K562 (cell line): ENCODE measurements at regions not wholly inside any gene's neighbourhood (a gene's known extent, or its start where the extent isn't known, plus 50 kb on each side); places are given as distances from the start of the nearest gene placed in this dataset.
A peak's percentile ranks its signal among the peaks of the same experiment; 100 is the strongest.

ENCODE experiments used
- DMBX1 ChIP-seq: fragments of 250-450 bp; sonication (Bioruptor Pico); IDR thresholded peaks from 2 replicates; pipeline ENCODE4 v1.8.0; 2022; ENCODE audit warnings: inconsistent platforms, mild to moderate bottlenecking, moderate library complexity, borderline replicate concordance
- L3MBTL2 ChIP-seq: fragments of 450-650 bp; IDR thresholded peaks from 2 replicates; pipeline ENCODE4 v1.6.1; 2016; ENCODE audit warnings: mild to moderate bottlenecking, moderate library complexity
- NCOA4 ChIP-seq: fragments of 450-650 bp; IDR thresholded peaks from 2 replicates; pipeline ENCODE4 v1.6.1; 2018; ENCODE audit warnings: mild to moderate bottlenecking; ENCODE audit not compliant: partially characterized antibody
- NR2F6 ChIP-seq: fragments of 450-650 bp; formaldehyde crosslinking; IDR thresholded peaks from 2 replicates; pipeline ENCODE4 v1.4.0; 2020; ENCODE audit warnings: mild to moderate bottlenecking
- TBP ChIP-seq: optimal IDR thresholded peaks from 2 replicates; pipeline ENCODE3; 2011; ENCODE audit warnings: low read depth, low read length, improper control_type of control experiment
- ZNF224 ChIP-seq: sonication (generic); formaldehyde crosslinking; IDR thresholded peaks from 2 replicates; pipeline ENCODE4 v1.8.0; 2022; ENCODE audit warnings: mild to moderate bottlenecking, missing genetic modification reagents
- TF ChIP-seq, protein P1 (sequence below): IDR thresholded peaks from 3 replicates; pipeline ENCODE4 v1.6.1; 2011; ENCODE audit warnings: borderline replicate concordance, mild to moderate bottlenecking; ENCODE audit not compliant: insufficient read length, insufficient read depth
- TF ChIP-seq, protein P2 (sequence below): fragments of 200-800 bp; sonication (Bioruptor generic); IDR thresholded peaks from 2 replicates; pipeline ENCODE4 v1.6.1; 2016; ENCODE audit warnings: missing genetic modification characterization, missing compliant biosample characterization
- TF ChIP-seq, protein P3 (sequence below): fragments of 450-650 bp; conservative IDR thresholded peaks from 2 replicates; pipeline ENCODE4 v1.6.1; 2016; ENCODE audit warnings: missing genetic modification characterization, low read depth, mild to moderate bottlenecking, missing compliant biosample characterization, moderate library complexity
- TF ChIP-seq, protein P4 (sequence below): fragments of 450-650 bp; formaldehyde crosslinking; IDR thresholded peaks from 2 replicates; pipeline ENCODE4 v1.4.0; 2022; ENCODE audit warnings: missing genetic modification characterization

DNA sequence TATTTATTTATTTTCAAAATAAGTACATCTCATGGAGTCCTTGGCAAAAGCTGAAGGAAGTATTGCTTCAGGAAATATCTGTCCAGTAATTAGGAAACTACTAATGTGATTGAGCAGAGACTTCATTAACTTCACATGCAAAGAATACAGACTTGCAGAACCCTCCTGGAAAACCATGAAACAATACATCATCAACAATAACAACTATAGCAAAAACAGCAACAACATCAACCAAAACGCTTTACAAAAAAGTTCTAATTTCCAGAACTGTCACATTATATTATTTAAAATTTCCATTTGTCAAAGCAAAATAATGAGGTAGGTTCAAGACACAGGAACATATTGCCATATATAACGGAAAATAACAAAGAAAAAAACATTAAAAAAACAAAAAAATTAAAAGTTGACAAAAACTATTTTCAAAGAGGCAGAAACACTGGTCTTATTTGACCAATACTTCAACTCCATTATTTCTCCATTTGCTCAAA is 79.8 kb upstream of the TOP3B start (continued):
- TF ChIP-seq, protein P1, sequence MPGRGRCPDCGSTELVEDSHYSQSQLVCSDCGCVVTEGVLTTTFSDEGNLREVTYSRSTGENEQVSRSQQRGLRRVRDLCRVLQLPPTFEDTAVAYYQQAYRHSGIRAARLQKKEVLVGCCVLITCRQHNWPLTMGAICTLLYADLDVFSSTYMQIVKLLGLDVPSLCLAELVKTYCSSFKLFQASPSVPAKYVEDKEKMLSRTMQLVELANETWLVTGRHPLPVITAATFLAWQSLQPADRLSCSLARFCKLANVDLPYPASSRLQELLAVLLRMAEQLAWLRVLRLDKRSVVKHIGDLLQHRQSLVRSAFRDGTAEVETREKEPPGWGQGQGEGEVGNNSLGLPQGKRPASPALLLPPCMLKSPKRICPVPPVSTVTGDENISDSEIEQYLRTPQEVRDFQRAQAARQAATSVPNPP = no peak
- TF ChIP-seq NR2F6 = no peak
- TF ChIP-seq, protein P2, sequence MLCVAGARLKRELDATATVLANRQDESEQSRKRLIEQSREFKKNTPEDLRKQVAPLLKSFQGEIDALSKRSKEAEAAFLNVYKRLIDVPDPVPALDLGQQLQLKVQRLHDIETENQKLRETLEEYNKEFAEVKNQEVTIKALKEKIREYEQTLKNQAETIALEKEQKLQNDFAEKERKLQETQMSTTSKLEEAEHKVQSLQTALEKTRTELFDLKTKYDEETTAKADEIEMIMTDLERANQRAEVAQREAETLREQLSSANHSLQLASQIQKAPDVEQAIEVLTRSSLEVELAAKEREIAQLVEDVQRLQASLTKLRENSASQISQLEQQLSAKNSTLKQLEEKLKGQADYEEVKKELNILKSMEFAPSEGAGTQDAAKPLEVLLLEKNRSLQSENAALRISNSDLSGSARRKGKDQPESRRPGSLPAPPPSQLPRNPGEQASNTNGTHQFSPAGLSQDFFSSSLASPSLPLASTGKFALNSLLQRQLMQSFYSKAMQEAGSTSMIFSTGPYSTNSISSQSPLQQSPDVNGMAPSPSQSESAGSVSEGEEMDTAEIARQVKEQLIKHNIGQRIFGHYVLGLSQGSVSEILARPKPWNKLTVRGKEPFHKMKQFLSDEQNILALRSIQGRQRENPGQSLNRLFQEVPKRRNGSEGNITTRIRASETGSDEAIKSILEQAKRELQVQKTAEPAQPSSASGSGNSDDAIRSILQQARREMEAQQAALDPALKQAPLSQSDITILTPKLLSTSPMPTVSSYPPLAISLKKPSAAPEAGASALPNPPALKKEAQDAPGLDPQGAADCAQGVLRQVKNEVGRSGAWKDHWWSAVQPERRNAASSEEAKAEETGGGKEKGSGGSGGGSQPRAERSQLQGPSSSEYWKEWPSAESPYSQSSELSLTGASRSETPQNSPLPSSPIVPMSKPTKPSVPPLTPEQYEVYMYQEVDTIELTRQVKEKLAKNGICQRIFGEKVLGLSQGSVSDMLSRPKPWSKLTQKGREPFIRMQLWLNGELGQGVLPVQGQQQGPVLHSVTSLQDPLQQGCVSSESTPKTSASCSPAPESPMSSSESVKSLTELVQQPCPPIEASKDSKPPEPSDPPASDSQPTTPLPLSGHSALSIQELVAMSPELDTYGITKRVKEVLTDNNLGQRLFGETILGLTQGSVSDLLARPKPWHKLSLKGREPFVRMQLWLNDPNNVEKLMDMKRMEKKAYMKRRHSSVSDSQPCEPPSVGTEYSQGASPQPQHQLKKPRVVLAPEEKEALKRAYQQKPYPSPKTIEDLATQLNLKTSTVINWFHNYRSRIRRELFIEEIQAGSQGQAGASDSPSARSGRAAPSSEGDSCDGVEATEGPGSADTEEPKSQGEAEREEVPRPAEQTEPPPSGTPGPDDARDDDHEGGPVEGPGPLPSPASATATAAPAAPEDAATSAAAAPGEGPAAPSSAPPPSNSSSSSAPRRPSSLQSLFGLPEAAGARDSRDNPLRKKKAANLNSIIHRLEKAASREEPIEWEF (CRISPR knock-in tag) = no peak
- no peak for TF ChIP-seq ZNF224 (CRISPR knock-in tag)
- TF ChIP-seq NCOA4 = no peak
- TF ChIP-seq DMBX1 (CRISPR knock-in tag) = peak; percentile 28; the same call in 1 of the 2 replicates
- no peak for TF ChIP-seq TBP
- TF ChIP-seq, protein P3, sequence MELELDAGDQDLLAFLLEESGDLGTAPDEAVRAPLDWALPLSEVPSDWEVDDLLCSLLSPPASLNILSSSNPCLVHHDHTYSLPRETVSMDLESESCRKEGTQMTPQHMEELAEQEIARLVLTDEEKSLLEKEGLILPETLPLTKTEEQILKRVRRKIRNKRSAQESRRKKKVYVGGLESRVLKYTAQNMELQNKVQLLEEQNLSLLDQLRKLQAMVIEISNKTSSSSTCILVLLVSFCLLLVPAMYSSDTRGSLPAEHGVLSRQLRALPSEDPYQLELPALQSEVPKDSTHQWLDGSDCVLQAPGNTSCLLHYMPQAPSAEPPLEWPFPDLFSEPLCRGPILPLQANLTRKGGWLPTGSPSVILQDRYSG = no peak
- no peak for TF ChIP-seq L3MBTL2
- TF ChIP-seq, protein P4, sequence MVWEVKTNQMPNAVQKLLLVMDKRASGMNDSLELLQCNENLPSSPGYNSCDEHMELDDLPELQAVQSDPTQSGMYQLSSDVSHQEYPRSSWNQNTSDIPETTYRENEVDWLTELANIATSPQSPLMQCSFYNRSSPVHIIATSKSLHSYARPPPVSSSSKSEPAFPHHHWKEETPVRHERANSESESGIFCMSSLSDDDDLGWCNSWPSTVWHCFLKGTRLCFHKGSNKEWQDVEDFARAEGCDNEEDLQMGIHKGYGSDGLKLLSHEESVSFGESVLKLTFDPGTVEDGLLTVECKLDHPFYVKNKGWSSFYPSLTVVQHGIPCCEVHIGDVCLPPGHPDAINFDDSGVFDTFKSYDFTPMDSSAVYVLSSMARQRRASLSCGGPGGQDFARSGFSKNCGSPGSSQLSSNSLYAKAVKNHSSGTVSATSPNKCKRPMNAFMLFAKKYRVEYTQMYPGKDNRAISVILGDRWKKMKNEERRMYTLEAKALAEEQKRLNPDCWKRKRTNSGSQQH (CRISPR knock-in tag) = 0 out of 2 replicates have a peak, but pooled peaks have one; percentile 29
